ENCODE measurements at regions not wholly inside any gene's neighbourhood (a gene's known extent, or its start where the extent isn't known, plus 50 kb on each side); places are given as distances from the start of the nearest gene placed in this dataset.

GRCh38 chr3:144413068-144413467, 441.4 kb downstream of the DIPK2A start:
- TF ChIP-seq, protein P1, sequence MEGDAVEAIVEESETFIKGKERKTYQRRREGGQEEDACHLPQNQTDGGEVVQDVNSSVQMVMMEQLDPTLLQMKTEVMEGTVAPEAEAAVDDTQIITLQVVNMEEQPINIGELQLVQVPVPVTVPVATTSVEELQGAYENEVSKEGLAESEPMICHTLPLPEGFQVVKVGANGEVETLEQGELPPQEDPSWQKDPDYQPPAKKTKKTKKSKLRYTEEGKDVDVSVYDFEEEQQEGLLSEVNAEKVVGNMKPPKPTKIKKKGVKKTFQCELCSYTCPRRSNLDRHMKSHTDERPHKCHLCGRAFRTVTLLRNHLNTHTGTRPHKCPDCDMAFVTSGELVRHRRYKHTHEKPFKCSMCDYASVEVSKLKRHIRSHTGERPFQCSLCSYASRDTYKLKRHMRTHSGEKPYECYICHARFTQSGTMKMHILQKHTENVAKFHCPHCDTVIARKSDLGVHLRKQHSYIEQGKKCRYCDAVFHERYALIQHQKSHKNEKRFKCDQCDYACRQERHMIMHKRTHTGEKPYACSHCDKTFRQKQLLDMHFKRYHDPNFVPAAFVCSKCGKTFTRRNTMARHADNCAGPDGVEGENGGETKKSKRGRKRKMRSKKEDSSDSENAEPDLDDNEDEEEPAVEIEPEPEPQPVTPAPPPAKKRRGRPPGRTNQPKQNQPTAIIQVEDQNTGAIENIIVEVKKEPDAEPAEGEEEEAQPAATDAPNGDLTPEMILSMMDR (conservative IDR thresholded peaks at IDR 0.05) = no peak
- H3K27ac Mint-ChIP-seq = no peak overlapping the region
- H3K36me3 Mint-ChIP-seq = no peaks in the 10 kb centered on the region
- H3K27me3 Mint-ChIP-seq = peaks cover 3% of the 10 kb centered on the region
- peaks cover 14% of the 10 kb centered on the region for H3K9me3 Mint-ChIP-seq
- DNase-seq (ENCODE audit: extremely low spot score, unreplicated experiment) = no peak
- H3K4me3 Mint-ChIP-seq = no peak overlapping the region
- H3K4me1 Mint-ChIP-seq (ENCODE audit: unreplicated experiment) = no peaks in the 10 kb centered on the region

GRCh38 chr3:144415492-144415891, 443.9 kb downstream of the DIPK2A start:
- Mint-ChIP-seq H3K4me1 (ENCODE audit: unreplicated experiment) (no peaks in the 10 kb centered on the region), H3K4me3 (no peak overlapping the region), H3K9me3 (peaks cover 7% of the 10 kb centered on the region), H3K27ac (no peak overlapping the region), H3K36me3 (no peaks in the 10 kb centered on the region), H3K27me3 (peaks cover 3% of the 10 kb centered on the region)
- TF ChIP-seq, protein P1 (conservative IDR thresholded peaks at IDR 0.05) = no peak
- no peak for DNase-seq (ENCODE audit: extremely low spot score, unreplicated experiment)

DNA sequence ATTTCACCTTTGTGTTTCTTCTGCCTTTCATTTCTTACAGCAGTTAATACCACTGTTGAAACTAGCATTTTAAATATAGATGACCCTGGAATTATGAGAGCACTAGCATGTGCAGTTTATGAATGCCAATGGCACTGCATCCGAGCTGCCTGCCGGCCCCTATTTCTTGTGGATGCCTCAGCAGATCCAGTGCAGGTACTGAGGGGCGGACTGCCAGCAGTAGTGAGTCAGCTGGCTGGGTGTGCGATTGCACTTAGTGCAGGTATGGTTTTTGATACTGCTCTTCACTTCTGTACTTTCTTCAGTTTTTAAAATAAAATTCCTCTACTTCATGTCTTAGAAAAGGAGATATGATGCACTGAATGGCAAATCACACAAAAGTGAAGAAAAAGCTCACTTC, 453.0 kb downstream of the DIPK2A start:
- Mint-ChIP-seq H3K27ac (no peak overlapping the region), H3K4me3 (no peak overlapping the region), H3K4me1 (ENCODE audit: unreplicated experiment) (no peaks in the 10 kb centered on the region), H3K36me3 (no peaks in the 10 kb centered on the region), H3K27me3 (no peaks in the 10 kb centered on the region), H3K9me3 (no peaks in the 10 kb centered on the region)
- TF ChIP-seq, protein P1 (conservative IDR thresholded peaks at IDR 0.05) = no peak
- no peak for DNase-seq (ENCODE audit: extremely low spot score, unreplicated experiment)

GRCh38 chr3:144426366-144426765, 454.7 kb downstream of the DIPK2A start:
- Mint-ChIP-seq H3K4me3 (no peak overlapping the region), H3K27ac (no peak overlapping the region), H3K4me1 (ENCODE audit: unreplicated experiment) (no peaks in the 10 kb centered on the region), H3K9me3 (no peaks in the 10 kb centered on the region), H3K27me3 (no peaks in the 10 kb centered on the region), H3K36me3 (no peaks in the 10 kb centered on the region)
- DNase-seq (ENCODE audit: extremely low spot score, unreplicated experiment) = no peak
- TF ChIP-seq, protein P1 (conservative IDR thresholded peaks at IDR 0.05) = no peak

- TF ChIP-seq, protein P1 (conservative IDR thresholded peaks at IDR 0.05) = no peak
- Mint-ChIP-seq H3K4me1 (ENCODE audit: unreplicated experiment) (no peaks in the 10 kb centered on the region), H3K36me3 (no peaks in the 10 kb centered on the region), H3K27ac (no peak overlapping the region), H3K27me3 (no peaks in the 10 kb centered on the region), H3K9me3 (no peaks in the 10 kb centered on the region), H3K4me3 (no peak overlapping the region)
- DNase-seq (ENCODE audit: extremely low spot score, unreplicated experiment) = no peak
Observed at GRCh38 chr3:144426967-144427366, 455.3 kb downstream of the DIPK2A start.

GRCh38 chr3:144429719-144430121, 458.1 kb downstream of the DIPK2A start:
- Mint-ChIP-seq H3K4me3 (no peak overlapping the region), H3K36me3 (no peaks in the 10 kb centered on the region), H3K4me1 (ENCODE audit: unreplicated experiment) (no peaks in the 10 kb centered on the region), H3K9me3 (no peaks in the 10 kb centered on the region), H3K27me3 (no peaks in the 10 kb centered on the region), H3K27ac (peak overlapping the region; percentile 10)
- TF ChIP-seq, protein P1 (conservative IDR thresholded peaks at IDR 0.05) = no peak
- DNase-seq (ENCODE audit: extremely low spot score, unreplicated experiment) = no peak
